Smooth muscle cell (in vitro differentiated cells): ENCODE measurements at regions not wholly inside any gene's neighbourhood (a gene's known extent, or its start where the extent isn't known, plus 50 kb on each side); places are given as distances from the start of the nearest gene placed in this dataset.

ENCODE experiments used
- DNase-seq: peaks from one replicate; lab custom pipeline; 2025; ENCODE audit not compliant: unreplicated experiment; lab: John Stamatoyannopoulos, UW
- H2AFZ ChIP-seq: fragments of 200-600 bp; sonication (generic); 2 replicates; pipeline ENCODE4 v1.6.0; 2016; ENCODE audit warnings: antibody characterized with exemption, low read depth, mild to moderate bottlenecking
- H3F3A ChIP-seq: fragments of 200-600 bp; sonication (generic); 2 replicates; pipeline ENCODE4 v1.6.0; 2017; ENCODE audit warnings: antibody characterized with exemption, low read depth
- H3K27ac ChIP-seq: fragments of 200-600 bp; sonication (generic); 2 replicates; pipeline ENCODE4 v1.5.1; 2016; ENCODE audit warnings: low read depth, mild to moderate bottlenecking
- H3K27me3 ChIP-seq: fragments of 200-600 bp; sonication (generic); 2 replicates; pipeline ENCODE4 v1.6.1; 2016; ENCODE audit warnings: low read depth, mild to moderate bottlenecking
- H3K36me3 ChIP-seq: fragments of 200-600 bp; sonication (generic); 2 replicates; pipeline ENCODE4 v1.5.1; 2016; ENCODE audit warnings: low read depth
- H3K4me1 ChIP-seq: fragments of 200-600 bp; sonication (generic); 2 replicates; pipeline ENCODE4 v1.5.1; 2016; ENCODE audit warnings: low read depth
- H3K4me2 ChIP-seq: fragments of 200-600 bp; sonication (generic); 2 replicates; pipeline ENCODE4 v1.6.0; 2016; ENCODE audit warnings: mild to moderate bottlenecking
- H3K4me3 ChIP-seq: fragments of 200-600 bp; sonication (generic); 2 replicates; pipeline ENCODE4 v1.5.1; 2016; ENCODE audit warnings: mild to moderate bottlenecking
- H3K79me2 ChIP-seq: fragments of 200-600 bp; sonication (generic); 2 replicates; pipeline ENCODE4 v1.6.0; 2016; ENCODE audit warnings: low read depth, mild to moderate bottlenecking
- H3K9ac ChIP-seq: fragments of 200-600 bp; sonication (generic); 2 replicates; pipeline ENCODE4 v1.6.0; 2016; ENCODE audit warnings: low read depth
- H3K9me3 ChIP-seq: fragments of 200-600 bp; sonication (generic); replicated peaks from 2 replicates; pipeline ENCODE4 v1.5.1; 2016; ENCODE audit warnings: low read depth
- H4K20me1 ChIP-seq: fragments of 200-600 bp; sonication (generic); 2 replicates; pipeline ENCODE4 v1.6.0; 2016; ENCODE audit warnings: low read depth
- CTCF ChIP-seq: fragments of 200-600 bp; sonication (generic); IDR thresholded peaks from 2 replicates; pipeline ENCODE4 v1.5.1; 2017; ENCODE audit warnings: borderline replicate concordance, mild to moderate bottlenecking, antibody characterized with exemption; ENCODE audit not compliant: insufficient read depth, poor library complexity, severe bottlenecking
- WGBS: methylation state at CpG from one replicate; pipeline ENCODE4 v1.1.7; 2016; ENCODE audit warnings: low lambda C conversion rate; 5-methylcytosine and 5-hydroxymethylcytosine counted together

- no peaks in the 10 kb centered on the region for H3F3A ChIP-seq
- no peak overlapping the region for H2AFZ ChIP-seq
- no peak for DNase-seq
- H4K20me1 ChIP-seq = no peaks in the 10 kb centered on the region
- 70% methylated on average over 3 of the region's 3 CpGs for WGBS
- H3K9ac ChIP-seq = no peak overlapping the region
- H3K79me2 ChIP-seq = no peaks in the 10 kb centered on the region
- H3K27me3 ChIP-seq = no peaks in the 10 kb centered on the region
- no peak overlapping the region for H3K4me3 ChIP-seq
- no peak for TF ChIP-seq CTCF
- H3K9me3 ChIP-seq = no peaks in the 10 kb centered on the region
- H3K4me2 ChIP-seq = no peak overlapping the region
- no peaks in the 10 kb centered on the region for H3K4me1 ChIP-seq
- H3K36me3 ChIP-seq = no peaks in the 10 kb centered on the region
- H3K27ac ChIP-seq = no peak overlapping the region
Measured at GRCh38 chr13:71169180-71169579, 697.8 kb downstream of the DACH1 start.

GRCh38 chr13:71156550-71156949 lies 710.5 kb downstream of the DACH1 start:
- no peak for TF ChIP-seq CTCF
- Histone ChIP-seq H3F3A (no peaks in the 10 kb centered on the region), H3K27me3 (no peaks in the 10 kb centered on the region), H3K79me2 (no peaks in the 10 kb centered on the region), H2AFZ (no peak overlapping the region), H3K27ac (no peak overlapping the region), H3K9ac (no peak overlapping the region), H3K4me2 (no peak overlapping the region), H3K4me1 (no peaks in the 10 kb centered on the region), H4K20me1 (no peaks in the 10 kb centered on the region), H3K4me3 (no peak overlapping the region), H3K36me3 (no peaks in the 10 kb centered on the region), H3K9me3 (no peaks in the 10 kb centered on the region)
- DNase-seq = no peak
- 82% methylated on average over 6 of the region's 6 CpGs for WGBS

- H3F3A ChIP-seq = no peaks in the 10 kb centered on the region
- H3K27me3 ChIP-seq = no peaks in the 10 kb centered on the region
- WGBS = 90% methylated on average over 10 of the region's 10 CpGs
- H2AFZ ChIP-seq = no peak overlapping the region
- H3K4me1 ChIP-seq = peaks cover 25% of the 10 kb centered on the region
- H3K36me3 ChIP-seq = no peaks in the 10 kb centered on the region
- no peak overlapping the region for H3K27ac ChIP-seq
- no peaks in the 10 kb centered on the region for H3K9me3 ChIP-seq
- no peak for TF ChIP-seq CTCF
- DNase-seq = no peak
- H3K79me2 ChIP-seq = no peaks in the 10 kb centered on the region
- no peak overlapping the region for H3K4me2 ChIP-seq
- no peaks in the 10 kb centered on the region for H4K20me1 ChIP-seq
- no peak overlapping the region for H3K4me3 ChIP-seq
- H3K9ac ChIP-seq = no peak overlapping the region
Measured at GRCh38 chr13:71149498-71150363, 717.3 kb downstream of the DACH1 start.

- Histone ChIP-seq H3K27ac (no peak overlapping the region), H3K9me3 (no peaks in the 10 kb centered on the region), H3K4me1 (peaks cover 25% of the 10 kb centered on the region), H4K20me1 (no peaks in the 10 kb centered on the region), H3K4me3 (no peak overlapping the region), H3F3A (no peaks in the 10 kb centered on the region), H3K36me3 (no peaks in the 10 kb centered on the region), H3K79me2 (no peaks in the 10 kb centered on the region), H2AFZ (no peak overlapping the region), H3K9ac (no peak overlapping the region), H3K4me2 (no peak overlapping the region), H3K27me3 (no peaks in the 10 kb centered on the region)
- 71% methylated on average over 3 of the region's 3 CpGs for WGBS
- DNase-seq = no peak
- TF ChIP-seq CTCF = no peak
Measured at GRCh38 chr13:71149046-71149445, 718.0 kb downstream of the DACH1 start.
